Right ventricle myocardium inferior (tissue), 1 donor: ENCODE measurements at regions not wholly inside any gene's neighbourhood (a gene's known extent, or its start where the extent isn't known, plus 50 kb on each side); places are given as distances from the start of the nearest gene placed in this dataset.
"Not testable (repeated sequence)": the region's sequence is repeated elsewhere in the genome, so short reads cannot be mapped to it uniquely, and the experiment has no call there.

Experiments used
- ATAC-seq: fragments of 200-7000 bp; cut with Tn5 transposase; one replicate; pipeline ENCODE4 v1.9.1; 2020; ENCODE audit warnings: mild to moderate bottlenecking, moderate library complexity
- DNase-seq: peaks from one replicate; pipeline ENCODE4 v3.0.0; 2021; ENCODE audit errors: missing footprints
- intact Hi-C: fragments of 100-400 bp; cut with DNase I; formaldehyde crosslinking; loops from one replicate; pipeline ENCODE4 v1.11.0; 2022
- donor health status: DM: no; HTN: yes; CAD: no; lungs with severe emphysema.

- intact Hi-C loops = loop anchor here (5.0 kb wide), 1 partner anchor 40 kb away; no protein-coding TSS in a partner anchor
- peak; percentile 90 for ATAC-seq
- no peak for DNase-seq
Observed at GRCh38 chr19:13712767-13713201, 51.5 kb upstream of the MRI1 start.

GRCh38 chr19:13707915-13708314 is 56.4 kb upstream of the MRI1 start:
- ATAC-seq = peak; percentile 36
- intact Hi-C loops = no loop called here

DNA sequence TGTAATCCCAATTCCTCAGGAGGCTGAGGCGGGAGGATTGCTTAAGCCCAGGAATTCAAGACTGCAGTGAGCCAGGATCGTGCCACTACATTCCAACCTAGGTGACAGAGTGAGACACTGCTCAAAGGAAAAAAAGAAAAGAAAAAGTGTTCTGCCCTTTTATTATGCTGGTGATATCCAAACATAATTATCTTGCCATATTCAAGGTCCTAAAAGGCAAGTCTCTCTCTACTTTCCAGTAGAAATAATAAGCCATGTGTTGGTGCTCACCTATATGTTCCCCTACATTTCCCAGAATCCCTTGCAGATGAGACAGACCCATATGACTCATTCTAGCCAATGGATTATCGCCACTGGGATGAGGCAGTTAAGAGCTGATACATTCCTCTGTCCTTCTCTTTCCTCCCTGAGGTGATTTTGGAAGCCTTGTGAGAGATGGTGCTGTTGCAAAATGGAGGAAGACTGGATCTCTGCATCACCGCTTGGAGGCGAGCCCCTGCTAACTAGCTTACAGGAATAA is 58.3 kb upstream of the MRI1 start:
- intact Hi-C loops = no loop called here
- DNase-seq = no peak
- ATAC-seq = no peak

More at GRCh38 chr19:13707915-13708314, 56.4 kb upstream of the MRI1 start:
- DNase-seq = no peak

- ATAC-seq (no peak), DNase-seq (no peak)
- intact Hi-C loops = no loop called here
Observed at GRCh38 chr19:13705201-13705600, 59.1 kb upstream of the MRI1 start.

DNA sequence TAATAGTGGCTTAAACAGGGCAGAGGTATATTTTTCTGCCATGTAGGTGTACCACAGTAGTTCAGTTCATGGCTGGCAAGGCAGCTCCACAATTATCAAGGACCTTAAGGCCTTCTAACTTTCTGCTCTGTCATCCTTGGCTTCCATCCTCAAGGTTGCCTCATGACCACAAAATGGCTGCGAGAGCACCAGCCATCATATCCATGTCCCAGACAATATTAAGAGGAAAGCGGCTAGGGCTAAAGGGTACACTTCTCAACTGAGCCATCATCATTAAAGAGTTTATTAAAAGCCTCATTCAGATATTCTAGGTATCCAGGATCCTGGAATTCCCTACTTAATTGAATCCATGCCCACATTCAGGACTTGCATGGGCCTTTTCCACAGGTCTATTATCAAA is 62.7 kb upstream of the MRI1 start:
- ATAC-seq = no peak
- intact Hi-C loops = no loop called here
- no peak for DNase-seq

DNA sequence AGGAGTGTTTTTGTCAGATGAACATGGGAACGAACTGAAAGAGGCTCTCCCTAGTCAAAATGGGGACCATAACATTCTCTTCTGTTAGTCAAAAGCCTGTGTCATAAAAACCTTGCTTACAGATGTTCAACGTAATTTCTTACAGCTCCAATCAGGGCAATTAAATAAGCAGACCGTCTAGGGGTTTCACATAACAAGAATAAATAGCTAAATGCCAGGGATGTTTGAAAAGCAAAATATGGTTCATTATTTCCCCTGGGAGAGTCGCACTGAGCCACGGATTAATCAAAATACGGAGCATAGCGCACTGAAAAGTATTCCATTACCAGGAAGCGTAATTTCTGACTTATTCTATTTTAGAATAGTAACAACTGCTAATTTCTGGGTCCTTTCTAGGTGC is 63.7 kb upstream of the MRI1 start:
- ATAC-seq = no peak
- no peak for DNase-seq
- intact Hi-C loops = no loop called here

DNA sequence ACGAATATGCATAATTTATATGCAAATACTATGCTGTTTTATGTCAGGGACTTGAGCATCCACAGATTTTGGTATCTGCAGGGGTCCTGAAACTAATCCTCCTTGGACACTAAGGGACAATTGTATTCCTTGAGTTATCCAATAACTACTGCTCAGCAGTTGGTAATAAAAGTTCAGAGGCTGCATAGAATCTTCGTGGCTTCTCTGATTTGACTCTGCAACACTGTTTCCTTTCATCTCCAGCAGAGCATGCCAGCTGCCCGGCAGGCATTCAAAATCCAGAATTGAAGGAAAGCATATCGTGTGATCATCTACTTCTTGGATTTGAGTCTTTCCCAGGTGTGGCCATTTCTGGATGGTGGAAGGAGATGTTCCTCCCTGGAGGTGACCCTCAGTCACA is 64.5 kb upstream of the MRI1 start:
- no peak for ATAC-seq
- intact Hi-C loops = no loop called here
- DNase-seq = no peak

DNA sequence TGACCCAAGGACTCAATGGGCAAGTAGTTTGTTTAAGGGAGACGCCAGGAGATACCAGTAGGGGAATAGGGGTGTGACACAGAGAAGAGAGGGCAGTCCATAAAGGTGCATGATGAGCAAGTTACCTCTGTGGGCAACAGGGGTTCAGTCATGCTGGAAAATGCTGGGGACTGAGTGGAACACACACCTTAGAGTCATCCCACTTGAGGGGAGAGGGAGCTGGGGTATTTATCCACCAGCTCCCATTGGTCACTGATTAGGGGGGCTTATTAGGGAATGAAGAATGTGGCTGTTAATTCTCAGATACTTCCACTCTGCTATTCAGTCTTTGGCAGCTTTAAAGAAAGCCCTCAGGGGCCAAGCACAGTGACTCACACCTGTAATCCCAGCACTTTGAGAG is 67.5 kb upstream of the MRI1 start:
- intact Hi-C loops = no loop called here
- ATAC-seq (no peak), DNase-seq (no peak)

DNA sequence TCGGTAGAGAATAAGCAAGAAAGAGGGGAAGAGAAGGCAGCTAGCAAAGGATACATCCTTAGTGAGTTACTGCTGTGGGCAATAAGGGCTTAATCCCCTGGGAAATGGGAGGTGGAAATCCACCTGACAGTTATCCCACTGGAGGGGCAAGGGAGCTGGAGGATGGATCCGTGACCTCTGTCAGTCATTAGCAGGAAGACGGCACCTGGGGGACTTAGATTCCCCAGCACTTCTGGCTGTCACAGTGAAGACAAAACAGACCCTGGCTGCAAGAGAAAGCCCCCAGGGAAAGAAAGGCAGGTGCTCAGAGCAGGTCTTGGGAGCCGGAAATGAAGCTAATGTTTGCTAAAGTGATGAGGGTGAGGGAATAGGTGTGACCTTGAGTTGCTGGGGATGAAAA is 70.4 kb upstream of the MRI1 start:
- DNase-seq = no peak
- intact Hi-C loops = no loop called here
- ATAC-seq = no peak

DNA sequence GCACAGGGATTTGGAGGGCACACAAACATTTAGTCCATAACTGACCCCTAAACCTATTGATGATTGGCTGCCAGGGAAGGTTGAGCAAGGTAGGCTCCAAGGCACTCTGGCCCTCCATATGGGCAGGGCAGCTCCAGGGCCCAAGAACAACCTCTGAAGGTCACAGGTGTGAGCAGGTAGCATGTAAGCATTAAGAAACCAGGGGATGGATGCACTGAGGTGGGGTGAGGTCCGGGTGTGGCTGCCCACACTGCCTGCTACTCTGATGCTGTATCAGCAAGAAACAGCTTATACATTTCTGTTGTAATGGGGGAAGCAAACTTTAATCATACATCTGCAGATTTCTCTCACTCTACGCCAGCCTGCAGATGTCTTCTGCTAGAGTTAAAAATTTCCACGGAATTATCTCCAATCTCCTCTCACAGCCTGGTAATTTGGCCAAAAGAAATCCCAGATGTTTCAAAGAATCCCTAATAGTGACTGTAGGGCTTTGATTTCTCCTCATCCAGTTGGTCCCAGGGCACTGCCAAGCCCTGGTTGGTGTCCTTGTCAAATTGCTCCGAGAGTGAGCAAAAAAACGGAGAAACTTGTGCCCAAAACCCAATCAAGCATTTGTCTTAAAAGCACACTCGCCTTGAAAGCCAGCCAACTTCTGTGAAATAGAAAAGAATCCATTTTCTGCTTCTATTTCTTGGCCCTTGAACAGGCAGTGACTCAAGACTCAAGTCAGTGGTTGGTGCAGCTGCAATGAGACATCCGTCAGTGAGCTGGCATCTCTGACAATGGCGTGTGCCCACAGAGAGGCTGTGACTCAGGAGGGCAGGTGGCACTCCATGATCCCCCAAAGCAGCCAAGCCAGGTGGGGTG is 72.5 kb upstream of the MRI1 start:
- intact Hi-C loops = no loop called here
- DNase-seq (no peak), ATAC-seq (no peak)

DNA sequence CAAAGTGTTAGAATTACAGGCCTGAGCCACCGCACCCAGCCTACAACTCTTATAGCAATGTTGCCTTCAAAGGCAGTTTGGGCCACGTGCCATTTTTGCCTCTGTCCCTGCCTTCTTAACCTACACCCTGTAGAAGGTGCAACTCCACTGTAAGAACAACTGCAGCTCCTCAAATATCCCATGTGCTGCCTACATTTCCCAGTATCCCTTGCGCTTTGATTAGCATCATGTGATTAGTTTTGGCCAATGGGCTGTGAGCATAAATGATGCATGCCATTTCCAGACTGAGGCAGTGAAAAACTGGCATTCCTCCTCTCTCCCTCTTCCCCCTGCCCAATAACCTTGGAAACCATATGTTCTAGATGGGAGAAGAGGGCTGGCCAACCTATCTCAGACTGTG is 75.2 kb upstream of the MRI1 start:
- intact Hi-C loops = no loop called here
- no peak for DNase-seq
- no peak for ATAC-seq

- ATAC-seq (no peak), DNase-seq (no peak)
- intact Hi-C loops = no loop called here
Observed at GRCh38 chr19:13684021-13684420, 80.3 kb upstream of the MRI1 start.

DNA sequence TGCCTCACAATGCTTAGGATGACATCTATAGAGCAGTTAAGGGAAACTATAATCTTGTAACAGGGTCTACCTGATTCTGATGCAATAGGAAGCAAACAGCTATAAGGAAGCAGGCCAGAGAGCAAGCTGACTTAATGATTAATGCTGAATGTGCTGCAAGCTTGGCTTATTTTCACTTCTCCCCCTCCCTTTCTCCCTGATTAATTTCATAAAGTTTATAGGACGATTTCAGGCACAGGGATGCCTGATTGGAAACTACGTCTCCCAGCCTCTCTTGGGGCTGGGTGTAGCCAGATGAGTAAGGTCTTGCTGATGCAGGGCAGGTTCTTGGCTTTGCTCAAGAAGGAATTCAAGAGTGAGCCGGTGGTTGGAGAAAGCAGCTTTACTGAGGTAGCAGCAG is 82.8 kb upstream of the MRI1 start:
- ATAC-seq (no peak), DNase-seq (no peak)
- intact Hi-C loops = no loop called here

- intact Hi-C loops, DNase-seq, ATAC-seq: not testable (repeated sequence)
Observed at GRCh38 chr19:13680708-13681360, 83.5 kb upstream of the MRI1 start.

DNA sequence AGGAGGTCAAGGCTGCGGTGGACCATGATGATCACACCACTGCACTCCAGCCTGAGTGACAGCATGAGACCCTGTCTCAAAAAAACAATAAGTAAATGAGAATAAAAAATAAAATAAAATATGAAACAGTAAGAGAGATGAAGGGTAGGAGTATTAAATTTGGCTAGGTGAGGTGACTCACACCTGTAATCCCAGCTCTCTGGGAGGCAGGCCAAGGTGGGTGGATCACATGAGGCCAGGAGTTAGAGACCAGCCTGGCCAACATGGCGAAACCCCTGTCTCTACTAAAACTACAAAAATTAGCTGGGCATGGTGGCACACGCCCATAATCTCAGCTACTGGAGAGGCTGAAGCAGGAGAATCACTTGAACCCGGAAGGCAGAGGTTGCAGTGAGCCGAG is 87.4 kb upstream of the MRI1 start:
- DNase-seq, intact Hi-C loops, ATAC-seq: not testable (repeated sequence)

DNA sequence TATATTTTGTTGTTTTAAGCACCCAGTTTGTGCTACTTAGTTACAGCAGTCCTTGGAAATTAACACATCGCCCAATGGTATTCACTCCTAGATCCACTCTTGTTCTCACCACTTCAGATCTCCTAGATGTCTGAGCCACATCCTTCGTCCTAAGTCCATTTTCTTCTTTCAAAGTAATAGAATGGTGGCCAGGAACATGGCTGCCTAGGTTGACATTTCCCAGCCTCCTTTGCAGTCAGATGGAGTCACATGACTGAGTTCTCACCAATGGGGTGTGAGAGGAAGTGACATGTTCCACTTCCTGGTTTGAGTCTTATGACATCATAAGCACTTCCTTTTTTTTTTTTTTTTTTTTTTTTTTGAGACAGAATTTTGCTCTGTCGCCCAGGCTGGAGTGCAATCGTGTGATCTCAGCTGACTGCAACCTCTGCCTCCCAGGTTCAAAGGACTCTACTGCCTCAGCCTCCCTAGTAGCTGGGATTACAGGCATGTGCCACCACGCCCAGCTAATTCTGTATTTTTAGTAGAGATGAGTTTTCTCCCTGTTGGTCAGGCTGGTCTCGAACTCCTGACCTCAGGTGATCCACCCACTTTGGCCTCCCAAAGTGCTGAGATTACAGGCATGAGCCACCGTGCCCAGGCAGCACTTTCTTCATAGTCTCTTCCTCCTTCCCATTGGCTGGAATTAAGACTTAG is 91.7 kb upstream of the MRI1 start:
- intact Hi-C loops = loop anchor here (5.0 kb wide), 1 partner anchor 40 kb away; no protein-coding TSS in a partner anchor
- not testable (repeated sequence) for ATAC-seq

DNA sequence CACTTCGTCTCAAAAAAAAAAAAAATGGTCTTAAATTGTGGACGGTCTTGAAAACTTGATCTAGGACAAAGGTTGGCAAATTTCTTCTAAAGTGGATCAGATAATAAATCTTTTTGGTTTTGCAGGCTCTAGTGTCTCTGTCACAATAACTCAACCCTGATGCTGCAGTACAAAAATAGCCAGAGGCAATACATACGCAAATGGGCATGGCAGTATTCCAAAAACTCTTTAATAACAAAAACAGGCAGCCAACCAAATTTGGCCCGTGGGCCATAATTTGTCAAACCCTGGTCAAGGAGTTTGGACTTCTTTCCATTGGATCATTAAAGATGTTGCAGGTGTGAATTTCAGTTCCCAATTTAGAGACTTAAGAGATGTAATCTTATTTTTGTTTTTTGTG is 93.5 kb upstream of the MRI1 start:
- no peak for DNase-seq
- no peak for ATAC-seq
- intact Hi-C loops = loop anchor here (5.0 kb wide), 1 partner anchor 41 kb away; no protein-coding TSS in a partner anchor

More for the DNA sequence above, 91.7 kb upstream of the MRI1 start:
- DNase-seq = not testable (repeated sequence)

DNA sequence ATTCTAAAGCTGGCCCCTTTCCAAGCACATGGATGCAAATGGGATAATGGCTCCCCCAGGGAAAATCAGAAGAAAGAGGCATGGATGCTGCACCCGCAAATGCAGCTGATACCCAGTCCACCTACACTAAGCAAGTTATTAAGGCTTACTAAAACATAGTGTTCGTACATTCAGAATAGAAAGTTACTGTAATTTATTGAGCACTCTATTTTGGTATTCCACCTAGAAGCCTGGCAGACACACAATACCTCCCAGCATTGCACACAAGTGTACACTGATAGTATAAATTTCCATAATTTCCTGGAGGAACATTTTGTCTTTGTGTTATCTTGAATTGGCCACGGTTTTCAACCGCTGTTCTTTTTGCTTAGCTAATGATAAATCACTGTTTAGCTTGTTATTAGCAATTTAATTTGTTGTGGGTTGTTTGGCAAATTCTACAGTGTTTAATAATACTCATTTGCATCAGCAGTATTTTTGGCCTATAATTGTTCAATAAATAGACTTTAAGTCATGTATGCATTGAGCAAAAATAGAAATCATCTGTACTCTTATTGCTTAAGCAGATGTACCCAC is 94.5 kb upstream of the MRI1 start:
- peak; percentile 77 for ATAC-seq
- DNase-seq = no peak
- intact Hi-C loops = loop anchor here (5.0 kb wide), 1 partner anchor 42 kb away; no protein-coding TSS in a partner anchor

DNA sequence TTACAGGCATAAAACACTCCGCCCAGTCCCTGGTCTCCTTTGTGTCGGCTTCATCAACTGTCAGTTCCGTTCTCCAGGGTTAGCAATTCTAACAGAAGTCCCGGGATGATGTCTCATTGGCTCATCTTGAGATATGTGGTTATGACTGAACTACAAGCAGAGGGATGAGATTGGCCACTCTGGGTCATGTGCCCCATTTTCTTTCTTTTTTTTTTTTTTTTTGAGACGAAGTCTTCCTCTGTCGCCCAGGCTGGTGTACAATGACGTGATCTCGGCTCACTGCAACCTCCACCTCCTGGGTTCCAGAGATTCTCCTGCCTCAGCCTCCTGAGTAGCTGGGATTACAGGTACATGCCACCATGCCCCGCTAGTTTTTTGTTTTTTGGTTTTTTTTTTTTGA is 95.4 kb upstream of the MRI1 start:
- intact Hi-C loops = no loop called here
- DNase-seq (no peak), ATAC-seq (no peak)
